HG02678 (cell line): ENCODE measurements at regions not wholly inside any gene's neighbourhood (a gene's known extent, or its start where the extent isn't known, plus 50 kb on each side); places are given as distances from the start of the nearest gene placed in this dataset.

ENCODE experiments used
- ATAC-seq: cut with Tn5 transposase; IDR thresholded peaks from one replicate; pipeline ENCODE4 v1.9.1; 2021; ENCODE audit warnings: mild to moderate bottlenecking, moderate library complexity; ENCODE audit not compliant: unreplicated experiment

DNA sequence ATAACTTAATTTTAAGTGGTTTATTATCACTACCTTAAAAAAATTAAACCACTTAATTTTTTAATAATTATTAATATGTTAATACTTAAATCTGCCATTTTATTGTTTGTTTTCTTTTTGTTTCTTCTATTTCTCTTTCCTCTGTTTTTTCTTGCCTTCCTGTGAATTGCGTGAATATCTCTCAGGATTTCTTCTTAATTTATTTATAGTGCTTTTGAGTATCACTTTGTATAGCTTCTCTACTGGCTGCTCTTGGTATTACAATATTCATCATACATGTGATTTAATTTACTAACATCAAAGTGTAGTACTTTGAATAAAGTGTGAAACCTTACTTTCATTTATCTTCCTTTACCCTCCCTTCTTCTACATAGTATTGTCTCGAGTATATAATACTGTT, 349.5 kb upstream of the CPXCR1 start:
- no peak for ATAC-seq

DNA sequence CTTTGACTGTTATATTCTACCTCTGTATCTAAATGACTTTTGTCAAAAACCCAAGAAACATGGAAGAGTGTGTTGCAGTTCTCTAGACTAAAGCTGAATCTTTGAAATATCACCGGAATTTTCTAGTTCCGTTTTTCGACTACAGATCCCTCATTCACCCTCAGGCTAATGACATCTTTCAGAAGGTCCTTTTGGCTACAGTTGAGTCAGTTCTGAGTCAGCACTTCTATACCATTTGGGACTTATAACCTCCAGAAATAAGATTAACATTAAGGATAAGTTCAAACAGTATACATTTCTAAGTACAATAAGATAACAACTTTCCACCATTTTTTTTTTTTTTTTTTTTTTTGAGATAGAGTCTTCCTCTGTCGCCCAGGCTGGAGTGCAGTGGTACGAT, 331.0 kb upstream of the CPXCR1 start:
- ATAC-seq = no peak

DNA sequence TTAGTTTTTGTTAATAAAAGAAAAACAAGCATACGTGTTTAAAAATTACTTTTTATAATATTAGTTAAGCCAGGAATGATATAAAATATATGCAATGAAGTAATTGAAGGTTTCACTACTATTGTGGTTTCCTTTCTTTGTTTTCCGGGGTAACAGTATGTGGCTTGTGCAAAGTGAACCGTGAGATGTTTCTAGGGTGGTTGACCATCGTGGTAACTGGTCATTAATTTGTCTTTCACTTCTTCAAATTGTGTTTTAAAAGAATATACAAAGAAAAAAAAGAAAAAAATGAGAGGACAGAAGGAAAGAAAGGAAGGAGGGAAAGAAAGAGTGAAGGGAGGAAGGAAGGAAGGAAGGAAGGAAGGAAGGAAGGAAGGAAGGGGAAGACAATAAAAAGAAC, 330.1 kb upstream of the CPXCR1 start:
- no peak for ATAC-seq

DNA sequence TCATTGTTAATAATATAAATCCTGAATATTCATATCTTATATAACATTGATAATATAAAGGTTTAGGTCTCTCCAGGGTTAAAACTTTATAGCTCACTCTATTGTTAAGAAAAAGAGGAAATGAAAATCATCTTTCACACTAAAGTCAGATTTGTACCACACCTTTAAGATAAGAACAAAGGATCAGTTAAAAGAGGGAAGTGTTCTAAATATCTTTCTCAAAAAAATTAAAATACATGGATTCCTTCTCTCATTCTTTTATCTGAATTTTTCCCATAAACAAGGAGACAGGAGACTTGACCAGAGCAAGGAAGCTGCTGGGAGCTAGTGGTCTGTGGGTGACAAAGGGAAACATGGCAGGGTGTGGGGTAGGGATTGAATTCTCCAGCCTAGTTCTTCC, 323.0 kb upstream of the CPXCR1 start:
- ATAC-seq = no peak

DNA sequence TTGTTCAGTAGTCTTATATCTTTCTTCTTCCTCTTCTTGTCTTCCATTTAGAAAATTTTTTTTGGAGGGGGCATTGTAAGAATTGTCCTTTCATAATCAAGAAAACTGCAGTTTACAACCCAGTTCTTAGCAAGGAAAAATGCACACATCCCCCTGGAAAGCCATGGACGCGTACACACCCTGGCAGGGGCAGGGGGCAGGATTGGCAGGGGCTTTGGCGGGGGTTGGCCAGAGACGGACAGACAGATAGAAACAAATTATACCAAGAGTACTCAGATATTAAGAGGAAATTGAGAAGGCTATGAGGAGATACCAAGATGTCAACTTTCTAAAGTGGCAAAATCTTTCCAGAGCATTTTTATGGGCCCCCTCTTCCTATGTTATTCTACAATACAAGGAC, 322.5 kb upstream of the CPXCR1 start:
- ATAC-seq = no peak

DNA sequence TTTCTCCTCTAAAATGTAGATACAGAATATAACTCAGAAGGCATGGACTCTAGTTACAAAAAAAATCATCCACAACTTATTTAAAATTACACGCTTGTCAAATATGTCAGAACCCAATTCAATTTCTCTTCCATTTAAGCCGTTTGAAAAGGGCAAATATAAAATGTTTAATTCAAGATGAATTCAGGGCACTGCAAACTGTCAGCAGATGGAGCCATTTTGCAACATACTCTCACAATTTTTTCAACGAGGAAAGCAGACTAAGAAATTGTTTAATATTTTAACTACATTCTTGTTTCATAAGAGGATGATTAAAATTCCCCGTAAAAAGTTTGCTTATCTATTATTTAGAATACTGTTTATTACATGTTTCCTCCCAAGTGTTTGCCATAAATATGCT, 321.3 kb upstream of the CPXCR1 start:
- ATAC-seq = no peak

DNA sequence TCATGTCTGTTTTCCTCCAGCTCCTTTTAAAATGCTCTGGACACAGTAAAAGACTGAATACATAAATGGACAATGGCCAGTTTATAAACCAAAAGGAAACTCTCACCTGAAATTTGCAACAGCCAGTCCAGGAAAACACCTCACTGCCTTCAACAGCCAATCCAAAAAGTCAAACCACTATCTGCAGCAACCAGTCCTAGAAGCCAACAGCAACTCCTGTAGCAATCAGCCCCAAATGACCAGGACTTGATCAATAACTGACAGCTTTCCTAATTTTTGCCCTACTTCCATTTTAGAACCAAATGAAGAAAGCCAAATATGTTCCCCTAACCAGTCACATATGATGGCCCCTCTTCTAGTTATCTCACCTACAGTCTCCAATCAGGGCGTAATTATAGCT, 309.5 kb upstream of the CPXCR1 start:
- no peak for ATAC-seq

DNA sequence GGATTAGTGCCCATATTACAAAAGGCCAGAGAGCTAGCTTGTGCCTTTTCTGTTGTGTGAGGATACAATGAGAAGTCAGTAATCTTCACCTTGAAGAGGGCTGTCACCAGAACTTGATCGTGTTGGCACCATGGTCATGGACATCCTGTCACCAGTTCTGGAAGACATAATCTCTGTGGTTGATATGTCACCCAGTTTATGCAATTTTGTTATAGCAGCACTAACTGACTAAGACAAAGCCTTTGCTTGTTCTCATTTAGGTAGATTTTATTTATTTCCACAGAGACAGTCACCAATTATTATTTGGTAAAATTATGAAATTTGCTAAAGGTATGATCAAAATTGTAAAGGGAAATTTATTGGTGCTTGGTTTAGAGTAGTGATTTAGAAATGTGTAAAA, 308.8 kb upstream of the CPXCR1 start:
- ATAC-seq = no peak

DNA sequence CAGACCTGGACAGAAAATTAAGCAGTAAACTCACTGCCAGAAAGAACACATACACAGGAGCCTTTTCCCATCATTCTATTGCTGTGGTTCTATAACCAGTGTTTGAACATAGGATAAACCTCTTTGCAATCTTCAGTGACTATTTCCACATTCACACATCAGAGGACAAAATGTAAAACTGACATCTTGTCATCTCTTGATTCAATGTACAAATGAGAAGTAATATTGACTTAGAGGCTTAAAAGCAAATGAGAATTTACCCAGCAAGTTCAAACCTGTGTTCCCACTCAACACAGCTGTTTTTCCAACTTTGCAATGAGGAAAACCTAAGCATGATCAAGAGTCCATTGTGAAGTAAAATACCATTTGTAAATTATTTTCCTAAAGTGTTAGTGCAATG, 307.1 kb upstream of the CPXCR1 start:
- ATAC-seq = no peak
